Fibroblast of lung (primary cell): ENCODE measurements at regions not wholly inside any gene's neighbourhood (a gene's known extent, or its start where the extent isn't known, plus 50 kb on each side); places are given as distances from the start of the nearest gene placed in this dataset.

Experiments
- DNase-seq, 2 donors: peaks; one replicate each; pipeline versions ENCODE4 v3.0.0 to v3.0.0-alpha.2; 2010; ENCODE audit warnings: low read depth in 2 of 2
- H2AFZ ChIP-seq: 2 replicates; pipeline ENCODE4 v1.5.1; 2012; ENCODE audit warnings: low read length, control low read depth, inconsistent platforms
- H3K27ac ChIP-seq: 2 replicates; pipeline ENCODE4 v1.5.1; 2011; ENCODE audit warnings: low read length, control low read depth; ENCODE audit not compliant: insufficient read depth
- H3K27me3 ChIP-seq: 2 replicates; pipeline ENCODE4 v1.5.1; 2011; ENCODE audit warnings: mild to moderate bottlenecking, low read length; ENCODE audit not compliant: control insufficient read depth, insufficient read depth
- H3K36me3 ChIP-seq: 2 replicates; pipeline ENCODE4 v1.5.1; 2011; ENCODE audit warnings: low read length; ENCODE audit not compliant: control insufficient read depth, insufficient read depth
- H3K4me1 ChIP-seq: 2 replicates; pipeline ENCODE4 v1.5.1; 2011; ENCODE audit warnings: low read length; ENCODE audit not compliant: control insufficient read depth, insufficient read depth; ENCODE audit errors: extremely low read depth
- H3K4me2 ChIP-seq: 2 replicates; pipeline ENCODE4 v1.5.1; 2011; ENCODE audit warnings: low read length, control low read depth; ENCODE audit not compliant: insufficient read depth; ENCODE audit errors: extremely low read depth
- H3K4me3 ChIP-seq, 4 experiments: fragments of 200-600 bp in 1 of 4; sonication (generic) in 1 of 4; replicated peaks in 1 of 4; 2 replicates each; pipeline ENCODE4 v1.5.1; 2011 to 2016; ENCODE audit warnings: low read length in 4 of 4, low read depth in 3 of 4, mild to moderate bottlenecking in 3 of 4, control low read depth in 2 of 4, inconsistent platforms in 1 of 4, mixed read lengths in 1 of 4; ENCODE audit not compliant: insufficient read depth in 1 of 4; ENCODE audit errors: control extremely low read depth in 1 of 4
- H3K79me2 ChIP-seq: 2 replicates; pipeline ENCODE4 v1.5.1; 2012; ENCODE audit warnings: mild to moderate bottlenecking, low read length, inconsistent platforms; ENCODE audit not compliant: control insufficient read depth, insufficient read depth
- H3K9ac ChIP-seq: 2 replicates; pipeline ENCODE4 v1.5.1; 2011; ENCODE audit warnings: mild to moderate bottlenecking, low read length, control low read depth; ENCODE audit not compliant: insufficient read depth
- H3K9me3 ChIP-seq: 2 replicates; pipeline ENCODE4 v1.5.1; 2012; ENCODE audit warnings: low read depth, low read length; ENCODE audit not compliant: control insufficient read depth, insufficient read depth
- H4K20me1 ChIP-seq: 2 replicates; pipeline ENCODE4 v1.5.1; 2011; ENCODE audit warnings: low read length; ENCODE audit not compliant: control insufficient read depth, insufficient read depth; ENCODE audit errors: extremely low read depth
- EZH2 ChIP-seq: IDR thresholded peaks from 2 replicates; pipeline ENCODE4 v1.5.1; 2012; ENCODE audit warnings: low read length, control low read depth, mild to moderate bottlenecking; ENCODE audit errors: missing control alignments
- TF ChIP-seq, protein P1 (sequence below), 2 donors: IDR thresholded peaks in 1 of 2; conservative IDR thresholded peaks in 1 of 2; 1 replicate in 1 of 2; 2 replicates in 1 of 2; pipeline ENCODE4 v1.5.1; 2011 to 2012; ENCODE audit warnings: low read length in 2 of 2, control low read depth in 1 of 2, inconsistent platforms in 1 of 2, low read depth in 1 of 2, mild to moderate bottlenecking in 1 of 2

DNA sequence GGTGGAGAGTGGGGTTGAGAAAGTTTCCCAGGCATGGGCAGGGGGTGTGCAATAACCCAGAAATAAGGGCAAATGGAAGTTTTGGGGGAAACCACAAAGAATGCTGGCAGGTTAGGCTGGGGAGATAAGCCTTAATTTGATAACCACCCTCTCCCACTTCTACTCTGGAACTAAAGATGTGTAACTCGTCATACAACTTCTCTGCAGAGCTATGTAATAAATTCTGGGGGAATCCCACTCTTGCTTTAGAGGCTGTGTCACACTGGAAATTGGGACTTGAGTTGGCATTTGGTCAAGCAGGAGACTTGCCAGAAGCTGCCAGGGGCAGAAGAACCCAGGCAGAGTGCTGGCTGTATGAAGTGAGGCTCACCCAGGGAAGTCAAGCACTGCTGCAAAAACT is 170.9 kb upstream of the CPEB2 start:
- Histone ChIP-seq H3K9me3 (no peaks in the 10 kb centered on the region), H3K9ac (no peak overlapping the region), H3K27ac (no peak overlapping the region), H3K4me1 (no peaks in the 10 kb centered on the region), H4K20me1 (no peaks in the 10 kb centered on the region), H3K79me2 (no peaks in the 10 kb centered on the region), H2AFZ (no peak overlapping the region), H3K4me3 (no peak overlapping the region), H3K36me3 (no peaks in the 10 kb centered on the region), H3K4me2 (no peak overlapping the region), H3K27me3 (no peaks in the 10 kb centered on the region)
- no peak for DNase-seq
- no peak for TF ChIP-seq EZH2
- TF ChIP-seq, protein P1, sequence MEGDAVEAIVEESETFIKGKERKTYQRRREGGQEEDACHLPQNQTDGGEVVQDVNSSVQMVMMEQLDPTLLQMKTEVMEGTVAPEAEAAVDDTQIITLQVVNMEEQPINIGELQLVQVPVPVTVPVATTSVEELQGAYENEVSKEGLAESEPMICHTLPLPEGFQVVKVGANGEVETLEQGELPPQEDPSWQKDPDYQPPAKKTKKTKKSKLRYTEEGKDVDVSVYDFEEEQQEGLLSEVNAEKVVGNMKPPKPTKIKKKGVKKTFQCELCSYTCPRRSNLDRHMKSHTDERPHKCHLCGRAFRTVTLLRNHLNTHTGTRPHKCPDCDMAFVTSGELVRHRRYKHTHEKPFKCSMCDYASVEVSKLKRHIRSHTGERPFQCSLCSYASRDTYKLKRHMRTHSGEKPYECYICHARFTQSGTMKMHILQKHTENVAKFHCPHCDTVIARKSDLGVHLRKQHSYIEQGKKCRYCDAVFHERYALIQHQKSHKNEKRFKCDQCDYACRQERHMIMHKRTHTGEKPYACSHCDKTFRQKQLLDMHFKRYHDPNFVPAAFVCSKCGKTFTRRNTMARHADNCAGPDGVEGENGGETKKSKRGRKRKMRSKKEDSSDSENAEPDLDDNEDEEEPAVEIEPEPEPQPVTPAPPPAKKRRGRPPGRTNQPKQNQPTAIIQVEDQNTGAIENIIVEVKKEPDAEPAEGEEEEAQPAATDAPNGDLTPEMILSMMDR (conservative IDR thresholded peaks at IDR 0.05 in 1 of 2, IDR thresholded peaks at IDR 0.05 in 1 of 2; ENCODE audit: low read depth in 1 of 2, low read length in 2 of 2): no peak

DNA sequence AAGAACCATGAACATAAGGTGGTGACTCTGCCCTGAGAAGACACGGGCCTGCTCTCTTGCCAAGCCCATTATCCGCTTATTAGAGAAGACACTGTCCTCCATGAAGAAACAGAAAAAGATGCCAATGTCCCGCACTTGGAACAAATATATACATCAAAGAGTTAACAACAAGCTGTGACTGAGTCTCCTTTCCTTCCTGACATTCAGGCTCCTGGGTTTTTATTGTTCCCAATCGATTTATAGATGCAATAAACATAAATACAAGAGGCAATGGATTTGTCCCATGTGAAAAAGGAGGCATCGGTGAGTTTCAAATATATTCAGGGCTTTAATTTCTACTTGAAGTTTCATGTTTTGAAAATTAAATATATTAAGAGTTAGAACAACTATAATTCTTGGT is 169.2 kb upstream of the CPEB2 start:
- H3K4me1 ChIP-seq: no peaks in the 10 kb centered on the region
- no peak for DNase-seq
- no peaks in the 10 kb centered on the region for H4K20me1 ChIP-seq
- H3K4me2 ChIP-seq: no peak overlapping the region
- no peak overlapping the region for H2AFZ ChIP-seq
- no peaks in the 10 kb centered on the region for H3K79me2 ChIP-seq
- no peaks in the 10 kb centered on the region for H3K36me3 ChIP-seq
- no peak overlapping the region for H3K9ac ChIP-seq
- H3K27me3 ChIP-seq: no peaks in the 10 kb centered on the region
- H3K4me3 ChIP-seq: no peak overlapping the region
- H3K9me3 ChIP-seq: no peaks in the 10 kb centered on the region
- TF ChIP-seq, protein P1 (conservative IDR thresholded peaks at IDR 0.05 in 1 of 2, IDR thresholded peaks at IDR 0.05 in 1 of 2; ENCODE audit: low read depth in 1 of 2, low read length in 2 of 2): no peak
- no peak for TF ChIP-seq EZH2
- H3K27ac ChIP-seq: no peak overlapping the region

DNA sequence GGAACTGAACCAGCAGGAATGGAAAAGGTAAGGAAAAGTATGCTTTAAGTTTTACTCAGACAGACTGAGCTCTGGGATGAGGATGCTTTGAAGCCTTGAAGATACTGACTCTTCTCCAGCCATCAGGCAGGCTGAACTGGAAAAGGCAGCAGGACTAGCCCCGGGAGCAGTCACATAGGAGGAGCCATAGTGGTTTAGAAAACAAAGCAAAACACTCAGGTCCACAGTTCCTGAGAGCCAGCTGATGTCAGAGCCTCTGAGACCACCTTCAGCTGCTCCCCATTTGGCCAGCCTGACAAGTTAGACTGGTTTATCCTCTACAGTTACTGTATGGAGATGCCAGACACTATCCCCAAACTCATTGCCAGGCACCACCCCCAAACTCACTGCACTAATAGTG is 167.9 kb upstream of the CPEB2 start:
- H3K9me3 ChIP-seq: no peaks in the 10 kb centered on the region
- no peaks in the 10 kb centered on the region for H3K4me1 ChIP-seq
- no peaks in the 10 kb centered on the region for H3K27me3 ChIP-seq
- TF ChIP-seq, protein P1 (conservative IDR thresholded peaks at IDR 0.05 in 1 of 2, IDR thresholded peaks at IDR 0.05 in 1 of 2; ENCODE audit: low read depth in 1 of 2, low read length in 2 of 2): no peak
- TF ChIP-seq EZH2: no peak
- H3K4me3 ChIP-seq: no peak overlapping the region
- no peaks in the 10 kb centered on the region for H4K20me1 ChIP-seq
- no peaks in the 10 kb centered on the region for H3K79me2 ChIP-seq
- no peak overlapping the region for H2AFZ ChIP-seq
- H3K36me3 ChIP-seq: no peaks in the 10 kb centered on the region
- H3K9ac ChIP-seq: no peak overlapping the region
- no peak for DNase-seq
- H3K27ac ChIP-seq: no peak overlapping the region
- no peak overlapping the region for H3K4me2 ChIP-seq
